Esophagus muscularis mucosa (tissue), 4 donors: ENCODE measurements at regions not wholly inside any gene's neighbourhood (a gene's known extent, or its start where the extent isn't known, plus 50 kb on each side); places are given as distances from the start of the nearest gene placed in this dataset.
"Not testable (repeated sequence)": the region's sequence is repeated elsewhere in the genome, so short reads cannot be mapped to it uniquely, and the experiment has no call there.

Experiments used
- CTCF ChIP-seq, 3 experiments: fragments of 200-600 bp in 2 of 3; fragments of 450-650 bp in 1 of 3; sonication (generic) in 2 of 3; IDR thresholded peaks; one replicate each; pipeline ENCODE4 v1.5.1; 2017 to 2019; ENCODE audit warnings: antibody characterized with exemption in 3 of 3, mild to moderate bottlenecking in 2 of 3, moderate library complexity in 1 of 3
- EP300 ChIP-seq: sonication (generic); formaldehyde crosslinking; IDR thresholded peaks from one replicate; pipeline ENCODE4 v1.6.1; 2017; ENCODE audit warnings: antibody characterized with exemption
- POLR2A ChIP-seq: fragments of 450-650 bp; IDR thresholded peaks from one replicate; pipeline ENCODE4 v1.6.1; 2017; ENCODE audit warnings: antibody characterized with exemption, moderate library complexity, mild to moderate bottlenecking, low read depth

DNA sequence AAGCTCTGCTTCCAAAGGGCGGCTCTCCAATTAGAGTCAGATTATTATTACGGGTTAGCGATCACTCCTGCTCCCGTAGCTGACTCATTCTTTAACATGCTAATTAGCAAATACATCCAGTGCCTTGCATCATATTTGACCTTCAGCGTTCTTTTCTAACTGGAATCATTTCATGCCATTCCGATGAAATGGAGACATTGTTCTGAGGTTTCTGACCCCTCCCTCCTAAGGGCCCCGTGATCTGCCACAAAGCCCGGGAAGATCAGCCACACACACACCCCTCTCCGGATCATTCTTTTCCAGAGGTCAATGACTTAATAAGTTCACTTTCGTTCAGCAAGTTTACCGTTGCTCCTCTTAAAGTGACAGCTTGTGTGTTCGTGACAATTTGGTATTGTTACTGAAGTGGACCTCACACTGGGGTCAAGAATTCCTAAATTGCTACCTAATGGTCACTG, 200.4 kb downstream of the RTP5 start:
- TF ChIP-seq CTCF (IDR thresholded peaks at IDR 0.05); POLR2A; EP300: not testable (repeated sequence)
